ENCODE measurements at regions not wholly inside any gene's neighbourhood (a gene's known extent, or its start where the extent isn't known, plus 50 kb on each side); places are given as distances from the start of the nearest gene placed in this dataset.

GRCh38 chr1:239125027-239125426, 261.3 kb upstream of the CHRM3 start:
- TF ChIP-seq POLR2A (IDR thresholded peaks at IDR 0.05) (no peak), CTCF (IDR thresholded peaks at IDR 0.05) (no peak), POLR2AphosphoS5 (IDR thresholded peaks at IDR 0.05) (no peak)
